ENCODE measurements at regions not wholly inside any gene's neighbourhood (a gene's known extent, or its start where the extent isn't known, plus 50 kb on each side); places are given as distances from the start of the nearest gene placed in this dataset.
"Not testable (repeated sequence)": the region's sequence is repeated elsewhere in the genome, so short reads cannot be mapped to it uniquely, and the experiment has no call there.

GRCh38 chr1:68831281-68831680 lies 334.4 kb upstream of the DEPDC1 start:
- no peaks in the 10 kb centered on the region for H3K27me3 ChIP-seq
- no peak overlapping the region for H3K4me3 ChIP-seq
- no peaks in the 10 kb centered on the region for H3K36me3 ChIP-seq
- H3K4me1 ChIP-seq: no peaks in the 10 kb centered on the region
- H3K27ac ChIP-seq: no peak overlapping the region
- ATAC-seq: no peak
- TF ChIP-seq POLR2AphosphoS5 (IDR thresholded peaks at IDR 0.05) (no peak), POLR2A (IDR thresholded peaks at IDR 0.05) (no peak), CTCF (IDR thresholded peaks at IDR 0.05) (no peak), EP300 (IDR thresholded peaks at IDR 0.05) (no peak)
- 0% methylated on average over 1 of the region's 1 CpG for WGBS, 2 donors (ENCODE audit: low coverage in 1 of 2)
- peaks cover 0 to 15% (median 2%) of the 10 kb centered on the region in 3 donors for H3K9me3 ChIP-seq

GRCh38 chr1:68848017-68848416 lies 351.1 kb upstream of the DEPDC1 start:
- no peak overlapping the region for H3K4me3 ChIP-seq
- no peaks in the 10 kb centered on the region for H3K36me3 ChIP-seq
- H3K4me1 ChIP-seq: no peaks in the 10 kb centered on the region
- H3K9me3 ChIP-seq: no peaks in the 10 kb centered on the region
- H3K27me3 ChIP-seq: no peaks in the 10 kb centered on the region
- H3K27ac ChIP-seq: no peak overlapping the region
- WGBS, 2 donors (ENCODE audit: low coverage in 1 of 2): 88 to 89% methylated on average over 3 of the region's 3 CpGs
- no peak for ATAC-seq
- TF ChIP-seq POLR2A (IDR thresholded peaks at IDR 0.05) (no peak), EP300 (IDR thresholded peaks at IDR 0.05) (no peak), POLR2AphosphoS5 (IDR thresholded peaks at IDR 0.05) (no peak), CTCF (IDR thresholded peaks at IDR 0.05) (no peak)

DNA sequence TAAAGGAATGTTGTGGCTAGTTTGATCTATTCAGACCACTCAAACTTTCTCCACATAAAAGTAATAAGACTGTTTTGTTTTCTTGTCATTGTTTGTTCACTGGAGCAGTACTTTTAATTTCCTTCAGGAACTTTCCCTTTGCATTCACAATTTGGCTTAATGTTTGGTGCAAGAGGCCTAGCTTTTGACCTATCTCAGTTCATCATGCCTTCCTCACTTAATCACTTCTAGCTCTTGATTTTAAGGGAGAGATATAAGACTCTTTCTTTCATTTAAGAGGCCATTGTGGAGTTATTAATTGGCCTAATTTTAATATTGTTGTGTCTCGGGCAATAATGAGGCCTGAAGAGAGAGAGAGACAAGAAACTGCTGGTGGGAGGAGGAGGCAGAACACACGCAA lies 371.7 kb upstream of the DEPDC1 start:
- Histone ChIP-seq H3K4me3 (no peak overlapping the region), H3K27ac (no peak overlapping the region), H3K27me3 (no peaks in the 10 kb centered on the region), H3K4me1 (no peaks in the 10 kb centered on the region), H3K36me3 (no peaks in the 10 kb centered on the region), H3K9me3 (peaks cover 0 to 8% (median 0%) of the 10 kb centered on the region in 3 donors)
- 83 to 85% methylated on average over 2 of the region's 2 CpGs for WGBS, 2 donors (ENCODE audit: low coverage in 1 of 2)
- no peak for ATAC-seq
- no peak for TF ChIP-seq CTCF (IDR thresholded peaks at IDR 0.05)
- TF ChIP-seq POLR2A (IDR thresholded peaks at IDR 0.05): no peak
- TF ChIP-seq EP300 (IDR thresholded peaks at IDR 0.05): no peak
- no peak for TF ChIP-seq POLR2AphosphoS5 (IDR thresholded peaks at IDR 0.05)

DNA sequence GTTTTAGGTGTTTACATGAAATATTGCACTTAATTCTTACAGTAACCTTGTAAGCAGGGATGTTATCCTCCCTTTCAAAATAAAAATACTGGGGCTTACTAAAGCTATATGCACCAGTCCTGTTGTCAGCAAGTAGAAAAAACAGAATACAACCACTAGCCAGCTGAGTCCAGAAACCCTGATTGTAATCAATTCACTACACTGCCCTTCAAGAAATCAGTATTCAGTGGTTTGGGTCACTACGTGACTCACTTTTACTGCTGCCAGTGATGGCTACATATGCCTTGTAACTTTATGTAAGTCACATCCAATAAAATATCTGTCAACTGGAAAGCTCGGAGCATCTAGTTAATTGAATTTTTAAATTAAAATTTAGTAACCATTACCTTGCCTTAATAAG lies 376.3 kb upstream of the DEPDC1 start:
- no peak overlapping the region for H3K27ac ChIP-seq
- H3K9me3 ChIP-seq: peaks cover 0 to 14% (median 0%) of the 10 kb centered on the region in 3 donors
- H3K27me3 ChIP-seq: no peaks in the 10 kb centered on the region
- H3K36me3 ChIP-seq: no peaks in the 10 kb centered on the region
- WGBS, 2 donors (ENCODE audit: low coverage in 1 of 2): 78 to 91% methylated on average over 2 of the region's 2 CpGs
- H3K4me3 ChIP-seq: no peak overlapping the region
- no peak for TF ChIP-seq CTCF (IDR thresholded peaks at IDR 0.05)
- no peak for TF ChIP-seq POLR2AphosphoS5 (IDR thresholded peaks at IDR 0.05)
- no peak for TF ChIP-seq EP300 (IDR thresholded peaks at IDR 0.05)
- TF ChIP-seq POLR2A (IDR thresholded peaks at IDR 0.05): no peak
- H3K4me1 ChIP-seq: no peaks in the 10 kb centered on the region
- ATAC-seq: no peak

GRCh38 chr1:68881330-68882194 lies 384.7 kb upstream of the DEPDC1 start:
- not testable (repeated sequence) for ATAC-seq, H3K36me3 ChIP-seq, H3K9me3 ChIP-seq, H3K4me3 ChIP-seq, H3K27ac ChIP-seq, H3K4me1 ChIP-seq, H3K27me3 ChIP-seq
- WGBS, 2 donors (ENCODE audit: low coverage in 1 of 2): 94 to 100% methylated on average over 5 to 27 of the region's 29 CpGs

All from gastroesophageal sphincter (tissue), 4 donors.